Stimulated activated CD8-positive, alpha-beta memory T cell treated with anti-CD3 and anti-CD28 coated beads, Interleukin-12 subunit alpha, Interleukin-12 subunit beta, amount 100 ng/mL, for 24 hours (primary cell): ENCODE measurements at regions not wholly inside any gene's neighbourhood (a gene's known extent, or its start where the extent isn't known, plus 50 kb on each side); places are given as distances from the start of the nearest gene placed in this dataset.
"Not testable (repeated sequence)": the region's sequence is repeated elsewhere in the genome, so short reads cannot be mapped to it uniquely, and the experiment has no call there.

Source experiments
- DNase-seq: peaks from one replicate; pipeline ENCODE4 v3.0.0-alpha.2; 2020; ENCODE audit errors: extremely low read depth

DNA sequence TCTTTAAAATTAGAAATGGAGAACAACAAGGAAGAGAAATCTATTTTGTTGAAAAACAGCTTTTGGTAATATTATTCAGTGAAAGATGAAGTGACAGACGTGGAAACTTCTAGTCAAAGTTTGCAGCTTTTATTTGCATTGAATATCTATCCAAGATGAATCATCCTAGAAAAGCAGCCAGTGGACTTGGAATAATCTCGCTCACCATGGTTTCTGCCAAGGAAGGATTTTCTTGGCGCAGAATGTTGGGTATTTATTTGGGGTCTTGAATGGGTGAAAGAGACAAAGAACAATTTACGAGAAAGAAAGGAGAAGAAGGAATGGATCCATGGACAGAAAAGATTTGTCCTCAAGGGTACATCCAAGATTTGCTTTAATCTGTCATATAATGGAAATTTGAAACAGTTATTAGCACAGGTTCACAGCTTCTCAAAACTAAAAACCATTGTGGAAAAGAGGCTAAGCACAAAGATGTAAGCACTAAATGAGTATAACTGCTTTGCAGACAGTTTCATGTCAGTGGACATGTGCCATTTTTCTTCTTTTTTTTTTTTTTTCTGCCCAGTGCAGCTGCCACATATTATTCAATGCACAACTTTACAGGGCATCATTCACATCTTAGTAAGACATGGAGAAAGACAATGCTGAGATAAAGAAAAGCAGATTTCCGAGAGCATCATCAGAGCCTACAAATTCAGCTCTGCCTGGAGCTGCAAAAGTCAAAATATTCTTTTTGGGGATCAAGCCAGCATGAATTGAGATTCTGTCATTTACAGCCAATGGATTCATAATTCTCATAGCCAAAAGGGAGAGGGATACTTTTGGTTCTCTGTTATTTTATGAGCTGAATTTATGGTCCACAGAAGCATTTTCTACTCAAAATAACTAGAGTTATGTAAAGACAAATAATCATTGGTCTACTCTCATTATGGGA lies 333.7 kb downstream of the DAD1 start:
- DNase-seq = no peak

- DNase-seq = no peak
These were observed 336.3 kb downstream of the DAD1 start for GRCh38 chr14:22252686-22253085.

- DNase-seq = no peak
These were observed 337.9 kb downstream of the DAD1 start for GRCh38 chr14:22251090-22251489.

GRCh38 chr14:22249770-22250169 lies 339.3 kb downstream of the DAD1 start:
- DNase-seq = no peak

DNA sequence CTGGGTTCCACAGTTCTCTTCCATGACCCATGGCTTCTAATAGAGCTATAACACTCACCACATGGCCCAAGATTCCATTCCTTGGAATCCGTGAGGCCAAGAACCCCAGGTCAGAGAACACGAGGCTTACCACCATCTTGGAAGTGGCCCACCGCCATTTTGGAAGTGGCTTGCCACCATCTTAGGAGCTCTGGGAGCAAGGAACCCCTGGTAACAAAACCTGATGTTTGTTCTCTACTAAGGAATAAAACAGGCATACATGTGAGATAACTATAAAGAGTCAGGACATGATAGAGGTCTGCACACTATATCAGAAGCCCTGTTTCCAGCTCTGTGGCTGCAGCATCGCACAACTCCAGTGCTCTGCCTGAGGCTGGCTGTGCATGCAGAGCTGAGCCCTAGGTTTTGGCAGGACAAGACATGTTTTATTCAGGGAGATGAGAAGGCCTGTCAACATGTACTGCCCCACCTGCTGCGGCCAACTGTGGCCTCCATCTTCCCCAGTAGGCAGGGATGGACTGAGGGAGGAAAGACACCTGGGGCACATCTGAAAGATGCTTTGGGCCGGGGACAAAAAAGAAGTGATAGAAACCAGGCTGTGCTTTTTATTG lies 344.9 kb downstream of the DAD1 start:
- no peak for DNase-seq

DNA sequence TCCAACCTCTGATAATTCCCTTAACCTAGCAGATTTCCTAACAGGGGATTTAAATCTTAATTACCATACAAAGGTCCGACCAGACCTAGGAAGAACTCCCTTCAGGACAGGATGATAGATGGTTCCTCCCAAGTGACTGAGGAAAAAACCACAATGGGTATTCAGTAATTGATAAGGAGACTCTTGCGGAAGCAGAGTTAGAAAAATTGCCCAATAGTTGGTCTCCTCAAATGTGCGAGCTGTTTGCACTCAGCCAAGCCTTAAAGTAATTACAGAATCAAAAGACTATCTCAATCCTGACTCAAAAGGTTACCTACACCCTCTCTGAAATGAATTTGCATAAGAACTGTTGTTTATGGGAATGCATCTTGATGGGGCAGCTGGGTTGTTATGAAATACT lies 350.7 kb downstream of the DAD1 start:
- not testable (repeated sequence) for DNase-seq

DNA sequence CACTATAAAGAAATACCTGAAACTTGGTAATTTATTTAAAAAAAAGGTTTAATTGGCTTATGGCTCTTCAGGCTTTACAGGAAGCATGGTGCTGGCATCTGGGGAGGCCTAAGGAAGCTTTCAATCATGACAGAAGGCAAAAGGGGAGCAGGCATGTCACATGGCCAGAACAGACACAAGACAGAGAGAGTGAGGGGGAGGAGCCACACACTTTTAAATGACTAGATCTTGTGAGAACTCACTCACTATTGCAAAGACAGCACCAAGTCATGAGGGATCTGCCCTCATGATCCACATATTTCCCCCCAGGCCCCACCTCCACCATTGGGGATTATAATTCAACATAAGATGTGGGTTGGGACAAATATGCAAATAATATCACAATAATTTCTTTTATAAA lies 355.6 kb downstream of the DAD1 start:
- DNase-seq = no peak

GRCh38 chr14:22232933-22233332 lies 356.1 kb downstream of the DAD1 start:
- no peak for DNase-seq

DNA sequence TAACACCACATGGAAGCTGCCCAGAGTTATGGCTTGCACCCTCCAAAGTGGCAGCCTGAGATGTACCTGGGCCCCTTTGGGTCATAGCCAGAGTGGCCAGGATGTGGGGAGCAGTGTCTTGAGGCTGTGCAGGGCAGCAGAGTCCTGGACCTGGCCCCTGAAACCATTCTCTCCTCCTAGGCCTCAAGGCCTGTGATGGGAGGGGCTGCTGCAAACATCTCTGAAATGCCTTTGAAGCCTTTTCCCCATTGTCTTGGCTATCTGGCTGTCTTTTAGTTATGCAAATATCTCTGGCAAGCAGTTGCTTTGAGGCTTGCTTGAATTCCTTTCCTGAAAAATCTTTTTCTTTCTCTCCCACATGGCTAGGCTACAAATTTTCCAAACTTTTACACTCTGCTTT lies 356.5 kb downstream of the DAD1 start:
- DNase-seq = no peak

- DNase-seq = no peak
These were observed 358.0 kb downstream of the DAD1 start for GRCh38 chr14:22231018-22231417.

- DNase-seq = no peak
These were observed 358.5 kb downstream of the DAD1 start for GRCh38 chr14:22230517-22230916.

- DNase-seq = no peak
These were observed 361.9 kb downstream of the DAD1 start for GRCh38 chr14:22227084-22227483.

DNA sequence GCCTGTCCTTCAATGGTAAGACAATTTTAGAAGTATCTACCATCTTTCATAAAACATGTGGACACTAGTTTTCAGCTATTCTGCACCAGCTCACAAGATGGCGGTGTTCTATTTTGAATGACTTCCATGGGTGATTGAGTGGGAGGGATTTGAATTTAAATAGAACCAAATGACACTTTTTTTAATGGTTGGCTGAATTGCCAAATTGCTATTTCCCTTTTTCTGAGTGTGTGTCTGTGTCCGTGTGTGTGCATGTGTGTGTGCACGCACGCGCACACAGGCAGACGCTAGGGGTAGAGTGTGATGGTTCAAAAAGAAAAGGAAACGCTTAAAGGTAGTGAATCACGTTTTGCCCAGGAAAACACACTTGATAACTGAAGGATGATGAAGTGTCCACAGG lies 362.6 kb downstream of the DAD1 start:
- DNase-seq = no peak

DNA sequence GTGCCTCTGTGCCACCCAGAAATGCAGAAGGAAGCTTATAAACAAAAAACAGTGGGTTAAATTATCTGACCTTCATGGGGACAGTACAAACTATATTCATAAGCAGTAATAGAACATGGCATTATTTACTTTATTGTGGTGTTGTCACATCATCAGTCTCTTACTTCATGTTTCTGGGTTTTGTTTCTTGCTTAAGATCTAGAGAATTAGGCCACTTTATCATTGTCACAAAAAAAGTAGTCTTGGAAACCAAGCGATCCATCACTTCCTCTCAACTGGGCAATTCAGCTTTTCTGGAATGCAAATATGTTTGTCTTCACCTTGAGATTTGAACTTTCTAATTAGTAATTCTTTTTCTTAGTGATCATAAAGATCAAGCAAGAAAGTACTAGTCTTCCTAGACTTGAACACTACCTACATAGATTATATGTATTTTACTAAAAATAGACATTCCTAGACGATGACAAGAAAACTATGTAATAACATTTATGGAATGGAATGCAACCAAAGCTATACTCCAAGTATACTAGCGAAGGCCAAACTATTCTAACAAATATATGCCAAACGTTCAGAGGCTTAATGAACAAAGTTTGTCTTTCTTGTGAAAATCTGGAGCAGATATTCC lies 363.4 kb downstream of the DAD1 start:
- DNase-seq = no peak

DNA sequence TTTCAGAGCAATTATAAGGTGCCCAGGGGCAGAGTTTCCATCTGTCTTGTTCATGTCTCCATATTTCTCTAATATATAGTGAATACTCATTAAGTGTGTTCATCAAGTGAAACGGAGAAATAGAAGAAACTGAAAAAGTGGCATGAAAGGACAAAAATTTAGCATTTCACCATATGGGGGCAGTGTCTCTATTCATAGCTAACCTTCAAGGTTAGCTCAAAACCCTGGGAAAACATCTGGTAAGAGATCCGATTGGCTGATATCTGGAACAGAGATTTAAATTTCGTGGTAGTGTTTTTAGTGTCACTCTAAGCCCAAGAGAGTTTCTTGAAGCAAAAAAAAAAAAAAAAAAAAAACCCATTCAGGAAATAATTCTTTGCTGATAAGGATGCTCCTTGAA lies 367.5 kb downstream of the DAD1 start:
- DNase-seq = no peak

GRCh38 chr14:22220427-22220826 lies 368.6 kb downstream of the DAD1 start:
- DNase-seq = no peak

DNA sequence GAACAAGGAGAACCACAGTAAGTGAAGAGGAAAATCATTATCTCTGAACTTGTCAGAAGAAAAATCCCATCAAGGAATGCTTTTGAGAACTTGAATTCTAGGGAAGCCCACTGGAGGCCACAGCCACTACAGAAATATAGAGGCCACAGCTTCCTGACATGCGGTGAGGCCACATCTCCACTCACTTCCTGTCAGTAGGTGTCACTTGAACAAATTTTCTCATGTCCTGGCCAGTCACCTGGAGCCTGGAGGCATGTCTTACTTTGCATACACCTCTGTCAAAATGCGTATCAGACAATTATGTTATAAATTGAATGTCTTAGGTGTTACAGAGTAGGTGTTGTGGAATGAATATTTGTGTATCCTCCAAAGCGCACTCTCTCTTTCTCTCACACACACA lies 370.3 kb downstream of the DAD1 start:
- no peak for DNase-seq

GRCh38 chr14:22213120-22213519 lies 375.9 kb downstream of the DAD1 start:
- DNase-seq = no peak

DNA sequence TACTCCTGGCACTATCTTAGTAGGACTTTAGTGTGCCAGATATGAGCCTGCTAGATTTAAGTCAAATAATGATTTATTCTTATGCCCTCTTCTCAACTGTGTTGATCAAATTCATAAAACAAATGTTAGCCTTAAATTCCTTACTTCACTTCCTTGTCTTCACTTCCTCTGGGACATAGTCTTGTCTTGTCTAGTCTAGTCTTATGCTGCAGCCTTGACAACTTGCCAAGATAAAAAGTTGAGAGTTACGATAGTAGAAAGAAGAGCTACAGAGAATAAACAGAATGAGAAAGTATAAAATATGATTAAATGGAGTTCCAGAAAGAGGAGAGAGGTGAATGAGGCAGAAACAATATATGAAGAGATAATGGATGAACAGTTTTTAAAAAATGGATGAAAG lies 378.1 kb downstream of the DAD1 start:
- DNase-seq = no peak

DNA sequence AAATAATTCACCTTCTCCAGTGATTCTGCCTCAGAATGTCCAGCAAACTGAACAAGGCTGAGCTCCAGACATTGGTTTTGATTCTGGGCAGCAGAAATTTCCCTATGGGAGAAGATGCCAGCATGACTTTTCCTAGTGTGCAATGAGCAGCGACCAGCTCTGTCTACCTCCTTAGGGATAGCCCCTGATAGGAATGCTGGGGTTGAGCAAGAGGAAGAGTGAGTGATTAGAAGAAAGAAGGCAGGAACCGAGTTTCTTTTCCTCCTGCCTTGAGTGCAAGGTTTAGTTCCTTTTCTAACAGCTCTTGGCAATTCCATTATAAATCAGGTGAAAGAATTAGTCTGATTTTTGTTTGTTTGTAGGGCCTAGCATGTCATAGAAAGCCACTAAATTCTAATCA lies 379.0 kb downstream of the DAD1 start:
- DNase-seq = no peak

DNA sequence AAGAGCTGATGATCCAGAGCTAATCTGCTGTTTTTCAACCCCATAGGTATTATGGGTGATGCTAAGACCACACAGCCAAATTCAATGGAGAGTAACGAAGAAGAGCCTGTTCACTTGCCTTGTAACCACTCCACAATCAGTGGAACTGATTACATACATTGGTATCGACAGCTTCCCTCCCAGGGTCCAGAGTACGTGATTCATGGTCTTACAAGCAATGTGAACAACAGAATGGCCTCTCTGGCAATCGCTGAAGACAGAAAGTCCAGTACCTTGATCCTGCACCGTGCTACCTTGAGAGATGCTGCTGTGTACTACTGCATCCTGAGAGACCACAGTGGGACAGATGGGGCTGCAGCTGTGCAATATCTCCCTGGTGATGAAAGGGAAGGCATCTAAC lies 386.0 kb downstream of the DAD1 start:
- no peak for DNase-seq

DNA sequence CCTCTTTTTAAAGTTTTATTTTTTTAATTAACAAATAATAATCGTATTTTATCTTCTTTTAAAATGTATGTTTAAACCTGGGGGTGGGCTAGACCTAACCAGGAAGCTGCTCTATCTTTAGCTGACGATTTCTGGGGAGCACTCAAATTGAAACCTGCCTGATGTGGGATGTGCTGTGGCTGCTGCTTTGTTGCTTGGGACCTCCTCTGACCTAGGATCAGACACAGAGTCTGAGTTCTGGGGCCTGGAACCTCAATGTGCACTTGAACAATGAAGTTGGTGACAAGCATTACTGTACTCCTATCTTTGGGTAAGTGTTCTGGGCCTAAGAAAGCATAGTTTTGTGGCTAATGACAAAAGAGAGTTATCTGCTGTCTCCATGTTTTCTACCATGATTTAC lies 386.7 kb downstream of the DAD1 start:
- DNase-seq = no peak
